HG03520 (cell line): ENCODE measurements at regions not wholly inside any gene's neighbourhood (a gene's known extent, or its start where the extent isn't known, plus 50 kb on each side); places are given as distances from the start of the nearest gene placed in this dataset.

ENCODE experiments used
- ATAC-seq: cut with Tn5 transposase; IDR thresholded peaks from one replicate; pipeline ENCODE4 v1.9.1; 2021; ENCODE audit warnings: mild to moderate bottlenecking, moderate library complexity; ENCODE audit not compliant: unreplicated experiment

GRCh38 chr14:60349663-60350365 lies 100.8 kb downstream of the PPM1A start:
- peak; percentile 55 for ATAC-seq

- no peak for ATAC-seq
Observed at GRCh38 chr14:60350366-60350720, 101.3 kb downstream of the PPM1A start.

GRCh38 chr14:60353420-60353819 lies 104.4 kb downstream of the PPM1A start:
- no peak for ATAC-seq

DNA sequence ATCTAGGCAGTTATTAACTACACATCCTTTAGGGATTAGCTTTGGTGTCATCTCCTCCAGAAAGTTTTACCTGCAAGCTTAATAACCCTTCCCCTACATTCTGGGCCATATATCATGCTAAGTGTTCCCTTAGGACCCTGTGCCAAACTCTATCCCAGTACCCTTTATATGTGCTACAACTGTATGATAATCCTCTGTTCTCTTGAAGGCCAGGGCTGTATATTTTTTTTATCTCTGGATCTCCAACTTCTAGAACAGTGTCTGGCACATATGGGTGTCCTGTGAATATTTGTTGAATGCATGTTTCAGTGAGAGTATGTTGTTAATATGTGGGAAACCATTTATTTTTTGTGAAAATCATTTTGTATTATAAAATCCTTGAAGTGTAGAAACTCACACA lies 106.7 kb downstream of the PPM1A start:
- no peak for ATAC-seq

DNA sequence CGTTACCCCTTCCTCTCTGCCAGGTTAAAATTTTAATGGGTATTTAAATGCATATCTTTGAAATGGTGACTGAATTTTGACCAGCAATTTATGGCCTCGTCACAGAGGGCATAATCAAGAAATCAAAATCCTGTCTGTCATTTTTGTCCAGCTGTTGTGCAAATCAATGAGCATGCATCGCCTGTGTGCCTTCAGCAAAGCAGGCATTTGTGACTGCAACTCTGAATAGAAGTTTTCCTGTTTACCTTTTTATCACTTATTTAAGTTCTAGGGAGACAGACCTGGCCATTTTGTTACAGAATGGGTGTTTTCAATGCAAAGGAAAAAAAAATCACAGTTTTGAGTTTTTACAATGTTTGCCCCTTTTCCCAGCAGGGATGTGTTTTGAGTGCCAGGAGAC lies 107.4 kb downstream of the PPM1A start:
- ATAC-seq, result no peak

- ATAC-seq, result no peak
Observed at GRCh38 chr14:60356906-60357550, 108.0 kb downstream of the PPM1A start.

GRCh38 chr14:60357551-60358149 lies 108.6 kb downstream of the PPM1A start:
- no peak for ATAC-seq

DNA sequence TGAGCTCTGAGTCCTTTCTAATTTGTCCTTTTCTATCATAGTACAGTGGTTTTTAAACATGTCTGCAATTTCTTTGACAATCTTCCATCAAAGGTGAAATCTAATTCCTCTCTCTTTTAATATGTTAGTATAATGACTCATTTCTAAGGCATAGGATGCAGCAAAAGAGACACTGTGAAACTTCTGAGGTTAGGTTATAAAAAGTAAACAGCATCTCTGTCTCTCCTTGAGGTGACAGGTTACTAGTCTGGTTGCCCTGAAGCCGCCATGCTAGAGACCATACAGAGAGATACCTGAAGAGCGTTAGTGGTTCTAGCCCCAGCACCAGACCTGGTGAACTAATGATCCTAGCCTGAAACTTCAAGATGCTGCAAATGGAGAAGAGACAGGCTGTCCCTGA lies 114.3 kb downstream of the PPM1A start:
- ATAC-seq, result no peak

GRCh38 chr14:60363687-60364086 lies 114.7 kb downstream of the PPM1A start:
- ATAC-seq, result no peak

DNA sequence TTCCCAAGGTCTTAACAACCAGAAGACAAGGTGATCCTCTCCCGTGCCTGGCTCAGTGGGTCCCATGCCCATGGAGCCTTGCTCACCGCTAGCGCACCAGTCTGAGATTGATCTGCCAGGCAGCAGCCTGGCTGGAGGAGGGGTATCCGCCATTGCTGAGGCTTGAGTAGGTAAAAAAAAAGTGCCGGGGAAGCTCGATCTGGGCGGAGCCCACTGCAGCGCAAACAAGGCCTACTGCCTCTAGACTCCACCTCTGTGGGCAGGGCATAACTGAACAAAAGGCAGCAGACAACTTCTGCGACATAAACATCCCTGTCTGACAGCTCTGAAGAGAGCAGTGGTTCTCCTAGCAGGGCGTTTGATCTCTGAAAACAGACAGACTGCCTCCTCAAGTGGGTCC lies 104.0 kb downstream of the C14orf39 start:
- ATAC-seq, result no peak
